IMR-90 (cell line): ENCODE measurements at regions not wholly inside any gene's neighbourhood (a gene's known extent, or its start where the extent isn't known, plus 50 kb on each side); places are given as distances from the start of the nearest gene placed in this dataset.

Experiments used
- ATAC-seq: fragments of 200-7000 bp; cut with Tn5 transposase; 2 replicates; pipeline ENCODE4 v1.9.1; 2020; ENCODE audit warnings: low read depth, mild to moderate bottlenecking, moderate library complexity
- BruUV-seq: library from RNA; stranded (reverse); fragments of 400-500 nt; replicated peaks from 2 replicates; lab custom pipeline; 2021; lab: Mats Ljungman, UMichigan
- CTCF ChIA-PET: fragments of 300-600 bp; formaldehyde crosslinking; extraction: SDS; loops from one replicate; lab custom pipeline; 2021; ENCODE audit warnings: antibody characterized with exemption; lab: Yijun Ruan, JAX
- POLR2A ChIA-PET: fragments of 300-600 bp; sonication (Branson Sonifier 250); formaldehyde crosslinking; loops from one replicate; lab custom pipeline; 2022; ENCODE audit warnings: antibody characterized with exemption; ENCODE audit not compliant: unreplicated experiment; lab: Charles Lee
- DNase-seq: peaks from one replicate; pipeline ENCODE4 v3.0.0; 2013
- H2AFZ ChIP-seq: replicated peaks from 2 replicates; pipeline ENCODE3; 2013; ENCODE audit warnings: low read length, mild to moderate bottlenecking; ENCODE audit not compliant: poor library complexity
- H2AK5ac ChIP-seq: 2 replicates; pipeline ENCODE4 v1.6.1; 2013; ENCODE audit warnings: low read depth, low read length, inconsistent platforms
- H2AK9ac ChIP-seq: replicated peaks from 2 replicates; pipeline ENCODE3; 2013; ENCODE audit warnings: mild to moderate bottlenecking, low read depth, low read length, moderate library complexity; ENCODE audit not compliant: poor library complexity
- H2BK120ac ChIP-seq: 2 replicates; pipeline ENCODE4 v1.6.1; 2013; ENCODE audit warnings: low read depth, low read length, inconsistent platforms
- H2BK15ac ChIP-seq: 3 replicates; pipeline ENCODE4 v1.6.1; 2013; ENCODE audit warnings: low read depth, low read length, inconsistent platforms
- H2BK20ac ChIP-seq: 2 replicates; pipeline ENCODE4 v1.6.1; 2013; ENCODE audit warnings: low read depth, mild to moderate bottlenecking, inconsistent platforms, low read length, moderate library complexity
- H2BK5ac ChIP-seq: 2 replicates; pipeline ENCODE4 v1.6.1; 2013; ENCODE audit warnings: mild to moderate bottlenecking, low read depth, low read length, inconsistent platforms; ENCODE audit not compliant: poor library complexity, severe bottlenecking
- H3K14ac ChIP-seq: replicated peaks from 2 replicates; pipeline ENCODE4 v1.6.1; 2013; ENCODE audit warnings: low read depth, low read length, inconsistent platforms
- H3K18ac ChIP-seq: 2 replicates; pipeline ENCODE4 v1.6.1; 2013; ENCODE audit warnings: low read depth, low read length, control low read depth
- H3K23ac ChIP-seq: 2 replicates; pipeline ENCODE4 v1.6.1; 2013; ENCODE audit warnings: low read depth, low read length, inconsistent platforms
- H3K27ac ChIP-seq: 2 replicates; pipeline ENCODE4 v1.5.1; 2013; ENCODE audit warnings: mild to moderate bottlenecking, control low read depth, low read length; ENCODE audit not compliant: insufficient read depth
- H3K27me3 ChIP-seq: 2 replicates; pipeline ENCODE4 v1.6.1; 2013; ENCODE audit warnings: low read length; ENCODE audit not compliant: control insufficient read depth, insufficient read depth
- H3K36me3 ChIP-seq: 2 replicates; pipeline ENCODE4 v1.6.1; 2013; ENCODE audit warnings: low read length, mixed read lengths; ENCODE audit not compliant: control insufficient read depth, insufficient read depth
- H3K4ac ChIP-seq: 2 replicates; pipeline ENCODE4 v1.6.1; 2013; ENCODE audit warnings: low read depth, low read length, inconsistent platforms
- H3K4me1 ChIP-seq: 2 replicates; pipeline ENCODE4 v1.6.1; 2013; ENCODE audit warnings: low read length, mixed read lengths; ENCODE audit not compliant: control insufficient read depth, insufficient read depth
- H3K4me2 ChIP-seq: 2 replicates; pipeline ENCODE4 v1.6.1; 2013; ENCODE audit warnings: low read depth, mild to moderate bottlenecking, control low read depth, low read length, moderate library complexity
- H3K4me3 ChIP-seq: 2 replicates; pipeline ENCODE4 v1.5.1; 2013; ENCODE audit warnings: low read depth, mild to moderate bottlenecking, control low read depth, low read length, moderate library complexity; ENCODE audit not compliant: insufficient read depth
- H3K56ac ChIP-seq: 2 replicates; pipeline ENCODE4 v1.6.1; 2013; ENCODE audit warnings: low read length, inconsistent platforms; ENCODE audit not compliant: insufficient read depth; ENCODE audit errors: extremely low read depth
- H3K79me1 ChIP-seq, 2 experiments: 2 replicates each; pipeline ENCODE4 v1.6.1; 2013; ENCODE audit warnings: low read length in 2 of 2, inconsistent platforms in 1 of 2, low read depth in 1 of 2
- H3K9ac ChIP-seq: 2 replicates; pipeline ENCODE4 v1.6.1; 2013; ENCODE audit warnings: low read depth, low read length, control low read depth
- H3K9me1 ChIP-seq: 2 replicates; pipeline ENCODE4 v1.6.1; 2013; ENCODE audit warnings: low read length, inconsistent platforms; ENCODE audit not compliant: insufficient read depth
- H3K9me3 ChIP-seq: 2 replicates; pipeline ENCODE4 v1.6.1; 2013; ENCODE audit warnings: low read length; ENCODE audit not compliant: control insufficient read depth, insufficient read depth
- H4K20me1 ChIP-seq: 2 replicates; pipeline ENCODE4 v1.6.1; 2013; ENCODE audit warnings: low read length, inconsistent platforms; ENCODE audit not compliant: insufficient read depth
- H4K5ac ChIP-seq: 2 replicates; pipeline ENCODE4 v1.6.1; 2013; ENCODE audit warnings: mild to moderate bottlenecking, low read depth, low read length, control low read depth
- H4K8ac ChIP-seq, 2 experiments: 2 replicates each; pipeline ENCODE4 v1.6.1; 2013; ENCODE audit warnings: low read depth in 2 of 2, low read length in 2 of 2, control low read depth in 1 of 2, inconsistent platforms in 1 of 2
- H4K91ac ChIP-seq: 2 replicates; pipeline ENCODE4 v1.6.1; 2013; ENCODE audit warnings: low read depth, low read length, inconsistent platforms; ENCODE audit not compliant: insufficient read depth
- BHLHE40 ChIP-seq: fragments of 150-350 bp; IDR thresholded peaks from 2 replicates; pipeline ENCODE4 v1.6.1; 2016; ENCODE audit warnings: mild to moderate bottlenecking, low read depth, low read length
- CEBPB ChIP-seq: IDR thresholded peaks from 2 replicates; pipeline ENCODE4 v1.6.1; 2012; ENCODE audit warnings: low read depth, low read length, improper control_type of control experiment
- CHD1 ChIP-seq: IDR thresholded peaks from 2 replicates; pipeline ENCODE4 v1.6.1; 2012; ENCODE audit warnings: low read depth, low read length, improper control_type of control experiment
- MAFK ChIP-seq: IDR thresholded peaks from 2 replicates; pipeline ENCODE4 v1.6.1; 2012; ENCODE audit warnings: low read depth, low read length, improper control_type of control experiment
- MXI1 ChIP-seq: IDR thresholded peaks from 2 replicates; pipeline ENCODE4 v1.6.1; 2012; ENCODE audit warnings: low read depth, mild to moderate bottlenecking, low read length, moderate library complexity, borderline replicate concordance
- NFE2L2 ChIP-seq: fragments of 150-350 bp; IDR thresholded peaks from 2 replicates; pipeline ENCODE4 v1.6.1; 2016; ENCODE audit warnings: low read depth, mild to moderate bottlenecking, low read length
- POLR2A ChIP-seq: IDR thresholded peaks from 2 replicates; pipeline ENCODE4 v1.6.1; 2012; ENCODE audit warnings: mild to moderate bottlenecking, low read depth, low read length
- RCOR1 ChIP-seq: IDR thresholded peaks from 2 replicates; pipeline ENCODE4 v1.6.1; 2012; ENCODE audit warnings: mild to moderate bottlenecking, low read length, improper control_type of control experiment; ENCODE audit not compliant: insufficient replicate concordance
- RFX5 ChIP-seq: IDR thresholded peaks from 2 replicates; pipeline ENCODE4 v1.8.0; 2012; ENCODE audit warnings: low read depth, mild to moderate bottlenecking, low read length, moderate library complexity
- SMC3 ChIP-seq: fragments of 150-350 bp; IDR thresholded peaks from 2 replicates; pipeline ENCODE4 v1.6.1; 2016; ENCODE audit warnings: low read depth, mild to moderate bottlenecking, antibody characterized with exemption, low read length, moderate library complexity
- WGBS, 2 experiments: methylation state at CpG; one replicate each; pipeline versions ENCODE4 v1.1.5 to v1.1.7; 2013; ENCODE audit warnings: missing lambda C conversion rate in 2 of 2; ENCODE audit not compliant: insufficient read length in 1 of 2; ENCODE audit errors: extremely low coverage in 2 of 2; 5-methylcytosine and 5-hydroxymethylcytosine counted together
- dilution Hi-C: fragments of 300-500 bp; cut with HindIII; formaldehyde crosslinking; loops from one replicate; pipeline ENCODE4 v1.14.3; 2018; ENCODE audit warnings: low sequenced_read_pairs; ENCODE audit not compliant: unreplicated experiment
- in situ Hi-C: fragments of 300-500 bp; cut with MboI; formaldehyde crosslinking; loops from 3 replicates; pipeline ENCODE4 v1.14.3; 2019; ENCODE audit warnings: low sequenced_read_pairs, inconsistent platforms, mixed read lengths
- intact Hi-C: fragments of 100-400 bp; cut with micrococcal nuclease; formaldehyde crosslinking; loops from 2 replicates; pipeline ENCODE4 v1.10.0; 2022
- TF ChIP-seq, protein P1 (sequence below): fragments of 150-350 bp; IDR thresholded peaks from 2 replicates; pipeline ENCODE4 v1.6.1; 2016; ENCODE audit warnings: low read depth, mild to moderate bottlenecking, low read length, moderate library complexity, borderline replicate concordance
- TF ChIP-seq, protein P2 (sequence below): conservative IDR thresholded peaks from 2 replicates; pipeline ENCODE4 v1.5.1; 2012; ENCODE audit warnings: mild to moderate bottlenecking, low read depth, low read length, improper control_type of control experiment

DNA sequence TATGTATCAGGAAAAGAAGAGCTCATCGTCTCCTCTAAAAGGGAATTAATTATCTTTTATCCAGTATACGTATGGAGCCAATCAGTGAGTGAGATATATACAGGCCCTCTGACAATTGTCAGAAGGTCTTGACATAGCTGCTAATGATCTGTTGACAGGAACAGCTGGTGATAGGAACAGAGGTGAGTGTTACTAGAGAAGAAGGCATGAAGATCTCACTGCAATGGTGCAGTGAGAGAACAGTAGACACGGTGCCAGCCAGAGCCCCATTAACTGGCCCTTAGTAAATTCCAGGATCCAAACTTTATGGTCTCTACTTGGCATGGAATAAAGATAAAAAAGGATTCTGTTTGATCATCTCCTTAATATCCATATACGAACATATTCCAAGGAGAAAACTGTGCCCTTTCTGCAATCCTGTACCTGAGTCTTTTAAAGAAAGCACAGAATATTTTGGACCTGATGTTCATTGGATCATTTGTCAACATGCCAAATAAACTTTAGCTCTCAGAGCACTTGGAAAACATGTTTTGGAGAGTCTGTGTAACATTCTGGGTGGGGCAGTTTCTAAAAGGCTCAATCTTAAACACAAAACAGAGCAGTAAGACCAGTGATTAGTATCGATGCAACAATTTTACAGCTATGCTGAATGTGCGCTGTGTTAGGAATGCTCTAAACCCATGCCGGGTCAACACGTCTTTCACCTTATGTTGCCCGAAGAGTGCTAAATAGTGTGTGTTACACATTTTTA lies 135.8 kb upstream of the CITED2 start:
- ATAC-seq (no peak), DNase-seq (no peak)
- H3K18ac ChIP-seq = no peak overlapping the region
- H4K5ac ChIP-seq = no peak overlapping the region
- H2BK20ac ChIP-seq = no peak overlapping the region
- no peak overlapping the region for H2BK15ac ChIP-seq
- H3K79me1 ChIP-seq = no peaks in the 10 kb centered on the region
- TF ChIP-seq, protein P1, sequence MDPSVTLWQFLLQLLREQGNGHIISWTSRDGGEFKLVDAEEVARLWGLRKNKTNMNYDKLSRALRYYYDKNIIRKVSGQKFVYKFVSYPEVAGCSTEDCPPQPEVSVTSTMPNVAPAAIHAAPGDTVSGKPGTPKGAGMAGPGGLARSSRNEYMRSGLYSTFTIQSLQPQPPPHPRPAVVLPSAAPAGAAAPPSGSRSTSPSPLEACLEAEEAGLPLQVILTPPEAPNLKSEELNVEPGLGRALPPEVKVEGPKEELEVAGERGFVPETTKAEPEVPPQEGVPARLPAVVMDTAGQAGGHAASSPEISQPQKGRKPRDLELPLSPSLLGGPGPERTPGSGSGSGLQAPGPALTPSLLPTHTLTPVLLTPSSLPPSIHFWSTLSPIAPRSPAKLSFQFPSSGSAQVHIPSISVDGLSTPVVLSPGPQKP = no peak
- TF ChIP-seq RFX5 (no peak), MXI1 (no peak), SMC3 (no peak), BHLHE40 (no peak), POLR2A (no peak), MAFK (no peak), NFE2L2 (no peak), CEBPB (no peak), RCOR1 (no peak), CHD1 (no peak)
- TF ChIP-seq, protein P2, sequence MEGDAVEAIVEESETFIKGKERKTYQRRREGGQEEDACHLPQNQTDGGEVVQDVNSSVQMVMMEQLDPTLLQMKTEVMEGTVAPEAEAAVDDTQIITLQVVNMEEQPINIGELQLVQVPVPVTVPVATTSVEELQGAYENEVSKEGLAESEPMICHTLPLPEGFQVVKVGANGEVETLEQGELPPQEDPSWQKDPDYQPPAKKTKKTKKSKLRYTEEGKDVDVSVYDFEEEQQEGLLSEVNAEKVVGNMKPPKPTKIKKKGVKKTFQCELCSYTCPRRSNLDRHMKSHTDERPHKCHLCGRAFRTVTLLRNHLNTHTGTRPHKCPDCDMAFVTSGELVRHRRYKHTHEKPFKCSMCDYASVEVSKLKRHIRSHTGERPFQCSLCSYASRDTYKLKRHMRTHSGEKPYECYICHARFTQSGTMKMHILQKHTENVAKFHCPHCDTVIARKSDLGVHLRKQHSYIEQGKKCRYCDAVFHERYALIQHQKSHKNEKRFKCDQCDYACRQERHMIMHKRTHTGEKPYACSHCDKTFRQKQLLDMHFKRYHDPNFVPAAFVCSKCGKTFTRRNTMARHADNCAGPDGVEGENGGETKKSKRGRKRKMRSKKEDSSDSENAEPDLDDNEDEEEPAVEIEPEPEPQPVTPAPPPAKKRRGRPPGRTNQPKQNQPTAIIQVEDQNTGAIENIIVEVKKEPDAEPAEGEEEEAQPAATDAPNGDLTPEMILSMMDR = no peak
- H3K14ac ChIP-seq = no peak overlapping the region
- H3K27me3 ChIP-seq = no peaks in the 10 kb centered on the region
- H3K36me3 ChIP-seq = no peaks in the 10 kb centered on the region
- H2BK120ac ChIP-seq = no peak overlapping the region
- ChIA-PET POLR2A (no interaction called here), CTCF (no interaction called here)
- no peaks in the 10 kb centered on the region for H4K20me1 ChIP-seq
- BruUV-seq = no TSS peak
- H3K4me2 ChIP-seq = no peak overlapping the region
- H2AFZ ChIP-seq = no peak overlapping the region
- WGBS, 2 experiments = no CpG with 5 or more reads among the region's 9 CpGs
- H3K9me3 ChIP-seq = no peaks in the 10 kb centered on the region
- H3K56ac ChIP-seq = no peak overlapping the region
- no peak overlapping the region for H2AK9ac ChIP-seq
- no peak overlapping the region for H2BK5ac ChIP-seq
- H4K8ac ChIP-seq = no peak overlapping the region
- no peaks in the 10 kb centered on the region for H3K9me1 ChIP-seq
- in situ Hi-C loops (no loop called here), intact Hi-C loops (no loop called here), dilution Hi-C loops (no loop called here)
- H3K4me3 ChIP-seq = no peak overlapping the region
- H2AK5ac ChIP-seq = no peak overlapping the region
- no peak overlapping the region for H3K4ac ChIP-seq
- no peak overlapping the region for H3K23ac ChIP-seq
- no peaks in the 10 kb centered on the region for H3K4me1 ChIP-seq
- H4K91ac ChIP-seq = no peak overlapping the region
- no peak overlapping the region for H3K27ac ChIP-seq
- no peak overlapping the region for H3K9ac ChIP-seq
